ENCODE measurements at regions not wholly inside any gene's neighbourhood (a gene's known extent, or its start where the extent isn't known, plus 50 kb on each side); places are given as distances from the start of the nearest gene placed in this dataset.

GRCh38 chr5:81842795-81843398 lies 92.0 kb upstream of the SSBP2 start:
- TF ChIP-seq, protein P1, sequence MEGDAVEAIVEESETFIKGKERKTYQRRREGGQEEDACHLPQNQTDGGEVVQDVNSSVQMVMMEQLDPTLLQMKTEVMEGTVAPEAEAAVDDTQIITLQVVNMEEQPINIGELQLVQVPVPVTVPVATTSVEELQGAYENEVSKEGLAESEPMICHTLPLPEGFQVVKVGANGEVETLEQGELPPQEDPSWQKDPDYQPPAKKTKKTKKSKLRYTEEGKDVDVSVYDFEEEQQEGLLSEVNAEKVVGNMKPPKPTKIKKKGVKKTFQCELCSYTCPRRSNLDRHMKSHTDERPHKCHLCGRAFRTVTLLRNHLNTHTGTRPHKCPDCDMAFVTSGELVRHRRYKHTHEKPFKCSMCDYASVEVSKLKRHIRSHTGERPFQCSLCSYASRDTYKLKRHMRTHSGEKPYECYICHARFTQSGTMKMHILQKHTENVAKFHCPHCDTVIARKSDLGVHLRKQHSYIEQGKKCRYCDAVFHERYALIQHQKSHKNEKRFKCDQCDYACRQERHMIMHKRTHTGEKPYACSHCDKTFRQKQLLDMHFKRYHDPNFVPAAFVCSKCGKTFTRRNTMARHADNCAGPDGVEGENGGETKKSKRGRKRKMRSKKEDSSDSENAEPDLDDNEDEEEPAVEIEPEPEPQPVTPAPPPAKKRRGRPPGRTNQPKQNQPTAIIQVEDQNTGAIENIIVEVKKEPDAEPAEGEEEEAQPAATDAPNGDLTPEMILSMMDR (IDR thresholded peaks at IDR 0.05) = no peak
- TF ChIP-seq POLR2A (IDR thresholded peaks at IDR 0.05) = no peak

Data from testis (tissue), 2 donors.